HG02759 (cell line): ENCODE measurements at regions not wholly inside any gene's neighbourhood (a gene's known extent, or its start where the extent isn't known, plus 50 kb on each side); places are given as distances from the start of the nearest gene placed in this dataset.

Source experiments
- ATAC-seq: cut with Tn5 transposase; IDR thresholded peaks from one replicate; pipeline ENCODE4 v1.9.1; 2021; ENCODE audit warnings: mild to moderate bottlenecking, moderate library complexity; ENCODE audit not compliant: unreplicated experiment

GRCh38 chr21:16342932-16343331 lies 613.1 kb downstream of the USP25 start:
- no peak for ATAC-seq

DNA sequence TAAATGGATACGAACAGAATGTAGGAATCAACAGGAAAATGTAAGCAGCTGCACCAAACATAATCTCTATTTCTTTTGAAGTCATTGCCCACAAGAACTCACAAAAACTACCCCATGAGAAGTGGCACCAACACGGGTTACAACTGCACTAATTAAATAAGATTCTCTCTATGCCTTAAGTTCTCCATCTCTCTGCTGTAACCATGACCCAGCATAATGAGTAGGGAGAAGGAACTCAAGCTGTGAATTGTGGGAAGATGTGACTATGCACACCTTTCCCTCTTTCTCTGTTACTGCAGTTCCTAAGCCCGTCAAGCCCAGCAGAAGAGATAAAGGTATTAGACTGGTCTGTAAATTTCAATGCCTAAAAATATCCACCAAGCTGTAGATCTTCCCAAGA lies 614.0 kb downstream of the USP25 start:
- no peak for ATAC-seq

DNA sequence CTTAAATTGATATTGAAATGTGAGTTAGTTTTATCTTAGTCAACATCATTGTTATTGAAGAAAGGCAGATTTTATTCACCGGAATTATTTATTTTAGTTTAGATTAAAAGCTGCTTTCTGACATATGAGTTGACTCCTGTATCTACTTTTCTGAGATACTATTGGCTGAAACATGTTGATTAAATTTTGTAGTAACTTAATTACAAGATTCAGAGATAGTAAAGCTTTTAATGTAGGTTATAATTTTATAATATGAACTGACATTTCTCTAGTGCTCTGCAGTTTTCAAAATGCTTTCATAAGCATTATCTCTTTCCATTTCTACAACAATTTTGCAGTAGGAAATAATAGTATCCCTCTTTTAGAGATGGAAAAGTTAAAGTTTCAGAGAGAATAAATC lies 616.0 kb downstream of the USP25 start:
- ATAC-seq = no peak

GRCh38 chr21:16347223-16347622 lies 617.4 kb downstream of the USP25 start:
- no peak for ATAC-seq

- no peak for ATAC-seq
Observed at GRCh38 chr21:16353764-16354163, 624.0 kb downstream of the USP25 start.

DNA sequence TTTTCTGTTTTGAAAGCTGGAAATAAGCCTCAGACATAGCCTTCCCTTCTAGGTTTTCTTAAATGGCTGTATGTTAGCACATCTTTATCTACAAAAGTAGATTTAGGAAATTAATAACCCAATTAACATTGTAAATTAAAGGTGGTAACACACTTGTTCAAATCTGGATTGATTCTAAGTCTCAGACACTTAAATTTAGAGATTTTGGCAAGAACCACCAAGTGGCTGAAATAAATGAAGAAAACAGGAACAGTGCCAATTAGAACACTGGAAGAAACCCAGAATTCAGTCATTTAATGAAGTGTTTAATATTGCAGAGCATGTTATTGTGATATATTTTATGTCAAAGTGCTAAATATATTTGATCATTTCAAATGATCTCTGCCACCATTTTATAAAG lies 628.2 kb downstream of the USP25 start:
- ATAC-seq = no peak

GRCh38 chr21:16358784-16359183 lies 629.0 kb downstream of the USP25 start:
- ATAC-seq = no peak

DNA sequence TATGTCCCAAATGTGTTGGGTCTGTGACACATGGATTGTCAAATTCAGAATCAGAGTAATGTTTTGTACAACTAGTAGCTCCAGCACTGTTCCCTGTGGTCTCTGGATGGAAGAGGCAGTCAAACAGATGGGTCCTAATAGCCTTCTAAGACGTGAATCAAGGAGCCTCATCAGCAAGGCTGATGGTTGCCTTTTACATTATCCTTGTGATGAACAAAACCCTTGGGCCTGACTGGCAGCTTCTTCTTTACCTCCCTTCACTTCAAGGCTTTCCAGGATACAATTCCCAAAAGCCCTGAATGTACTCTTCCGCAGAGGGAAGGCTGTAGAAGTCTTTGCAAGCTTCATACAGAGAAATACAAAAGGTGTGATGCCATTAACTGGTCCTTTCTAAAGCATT lies 633.3 kb downstream of the USP25 start:
- ATAC-seq = no peak

DNA sequence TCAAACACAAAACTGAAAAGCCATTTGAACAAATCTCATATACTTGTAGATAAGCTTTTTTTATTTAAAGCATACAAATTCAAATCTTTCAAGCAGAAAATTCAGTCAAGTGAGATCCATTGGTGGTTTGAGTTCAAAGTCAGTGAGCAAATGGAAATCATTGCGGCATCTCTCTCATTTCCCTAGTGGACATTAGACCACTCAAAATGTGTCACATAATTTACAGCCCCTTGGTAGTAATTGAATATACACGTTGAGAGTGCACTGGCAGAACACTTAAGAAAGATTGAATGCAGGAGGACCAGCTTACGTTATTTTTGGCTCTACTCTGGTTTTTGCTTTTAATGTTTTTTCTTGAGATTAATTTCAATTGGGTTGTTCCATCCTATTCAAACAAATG lies 633.7 kb downstream of the USP25 start:
- ATAC-seq = no peak

DNA sequence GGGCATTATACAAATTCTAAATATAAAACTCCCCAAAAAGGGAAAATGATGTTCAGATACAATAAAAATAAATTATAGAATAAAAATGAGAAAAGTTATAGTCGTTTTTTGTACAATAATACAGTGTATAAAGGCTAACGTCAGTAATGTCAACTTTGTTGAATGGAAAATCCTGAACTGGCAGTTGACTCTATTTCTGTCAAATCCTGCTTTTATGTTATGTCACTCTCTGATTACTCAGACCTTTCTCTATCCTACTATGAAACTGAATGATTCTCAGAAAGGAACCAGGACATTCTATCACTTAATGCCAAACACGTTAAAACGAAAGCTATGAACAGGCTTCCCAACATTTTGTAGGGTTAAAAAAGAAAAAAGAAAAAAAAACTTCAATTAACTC lies 636.4 kb downstream of the USP25 start:
- no peak for ATAC-seq

DNA sequence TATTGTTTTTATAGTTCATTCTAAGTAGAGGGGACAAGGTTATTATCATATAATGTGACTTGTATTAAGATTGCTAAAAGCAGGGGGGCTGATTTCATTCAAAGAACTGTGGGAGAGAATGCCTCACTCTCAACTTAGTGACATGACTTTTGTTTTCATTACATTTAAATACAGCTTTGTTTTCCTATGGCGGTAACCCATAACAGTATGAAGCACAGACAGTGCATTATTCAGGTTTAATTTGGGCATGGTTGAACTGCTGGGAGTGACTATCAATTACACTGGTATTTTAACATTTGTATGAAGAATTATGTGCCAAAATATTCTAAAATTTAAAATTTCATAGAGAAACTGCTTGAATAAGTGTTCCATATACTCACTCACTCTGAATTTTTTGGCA lies 637.3 kb downstream of the USP25 start:
- ATAC-seq = no peak

- no peak for ATAC-seq
Observed at GRCh38 chr21:16370186-16370585, 640.4 kb downstream of the USP25 start.

- no peak for ATAC-seq
Observed at GRCh38 chr21:16372586-16372985, 642.8 kb downstream of the USP25 start.

DNA sequence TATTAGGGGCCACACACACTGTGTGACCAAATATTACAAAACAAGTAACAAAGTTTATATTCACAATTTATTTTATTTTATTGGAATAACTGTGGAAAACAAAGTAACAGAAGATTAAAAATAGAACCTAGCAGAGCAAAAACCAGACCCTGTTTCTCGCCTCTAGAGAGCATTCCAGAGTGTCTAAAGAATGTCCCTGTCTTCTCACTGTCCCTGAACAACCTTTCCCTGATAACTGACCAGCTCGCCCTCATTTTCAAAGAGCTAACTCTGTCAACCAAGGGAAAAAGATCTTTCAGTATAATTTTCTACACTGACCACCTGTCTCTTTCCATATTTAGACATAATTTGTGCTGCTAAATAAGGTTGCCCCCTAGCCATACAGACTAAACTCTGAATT lies 646.9 kb downstream of the USP25 start:
- no peak for ATAC-seq

DNA sequence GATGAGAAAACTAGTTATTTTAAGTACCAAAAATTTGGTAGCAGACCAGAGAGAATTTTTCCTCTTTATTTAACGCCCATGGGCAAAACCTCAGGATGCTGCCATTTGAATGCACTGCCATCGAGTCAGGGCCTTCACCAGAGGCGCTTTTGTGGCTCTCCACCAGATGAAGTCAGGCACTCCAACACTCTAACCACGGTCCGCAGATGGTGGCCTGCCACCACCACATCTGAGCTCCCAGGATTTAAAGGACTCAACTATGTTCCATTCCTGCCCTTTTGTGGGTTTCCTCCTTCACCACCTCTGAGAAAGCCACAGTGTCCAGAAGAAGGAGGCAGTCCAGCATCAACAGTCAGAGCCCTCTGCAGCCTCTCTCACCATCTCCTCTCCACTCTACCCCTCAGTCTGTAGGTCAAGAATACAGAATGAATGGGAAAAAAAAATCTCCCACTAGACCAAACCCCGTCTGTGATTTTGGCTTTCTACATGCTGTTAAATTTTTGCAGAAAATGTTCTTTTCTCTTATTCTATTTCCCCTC lies 647.4 kb downstream of the USP25 start:
- no peak for ATAC-seq

DNA sequence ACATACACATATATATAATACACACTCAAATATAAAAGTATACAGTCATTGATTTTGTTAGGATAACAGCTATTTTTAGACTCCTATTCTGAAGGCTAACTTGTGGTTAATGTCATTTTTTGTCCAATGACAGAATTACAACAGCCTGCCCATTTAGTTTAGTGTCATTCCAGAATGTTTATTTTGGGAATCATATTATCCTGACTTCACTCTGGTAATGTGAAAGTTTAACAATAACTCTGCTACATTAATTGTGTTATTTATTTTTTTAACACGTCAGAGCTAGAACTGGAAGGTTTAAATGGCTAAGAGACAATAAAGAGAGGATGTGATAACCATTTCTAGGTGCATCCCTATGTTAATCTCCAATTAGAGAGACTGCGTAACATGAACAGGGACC lies 648.1 kb downstream of the USP25 start:
- no peak for ATAC-seq

- ATAC-seq = no peak
Observed at GRCh38 chr21:16378525-16378924, 648.7 kb downstream of the USP25 start.

GRCh38 chr21:16388291-16388690 lies 658.5 kb downstream of the USP25 start:
- ATAC-seq = no peak

DNA sequence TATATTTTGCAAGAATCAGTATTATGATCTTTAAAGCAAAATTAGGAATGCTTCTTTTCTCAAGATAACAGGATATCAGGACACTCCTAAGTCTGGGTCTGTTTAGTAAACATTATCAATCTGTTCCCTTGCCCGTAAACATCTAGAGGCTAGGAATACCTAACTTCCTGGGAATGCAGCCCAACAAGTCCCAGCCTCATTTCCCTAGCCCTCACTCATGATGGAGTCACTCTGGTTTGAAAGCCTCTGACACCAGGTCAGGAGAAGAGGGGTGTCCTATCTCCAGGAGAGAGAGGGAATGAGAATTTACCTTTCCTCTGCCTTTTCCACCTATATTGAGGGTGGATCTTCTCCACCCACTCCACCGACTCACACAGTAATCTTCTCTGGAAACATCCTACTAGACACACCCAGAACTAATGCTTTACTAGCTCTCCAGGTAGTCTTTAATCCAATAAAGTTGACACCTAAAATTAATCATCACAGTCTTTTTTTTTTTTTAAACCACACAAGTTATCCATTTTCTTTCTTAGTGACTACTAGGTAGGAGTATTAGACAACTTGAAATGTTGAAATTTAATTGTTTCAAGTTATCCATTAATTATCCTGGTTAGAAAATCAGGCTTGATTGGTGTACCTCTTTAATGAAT lies 659.3 kb downstream of the USP25 start:
- ATAC-seq = no peak

DNA sequence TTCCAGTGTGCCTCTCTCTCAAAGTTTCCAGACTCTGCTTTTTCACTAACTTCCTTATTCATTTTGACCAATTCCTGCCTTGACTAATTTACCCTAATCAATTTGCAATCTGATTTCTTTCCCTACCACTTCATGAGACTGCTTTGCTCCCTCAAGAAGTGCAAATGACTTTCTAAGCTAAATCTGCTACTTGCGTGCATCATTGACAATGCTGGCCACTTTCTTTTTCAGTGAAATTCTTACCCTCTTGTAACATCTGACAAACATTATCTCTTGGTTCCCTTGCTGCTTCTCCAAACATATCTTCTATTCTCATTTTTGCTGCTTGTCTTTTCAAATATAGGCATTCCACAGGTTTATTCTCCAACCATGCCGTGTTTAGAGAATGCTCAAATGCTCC lies 659.9 kb downstream of the USP25 start:
- ATAC-seq = no peak

DNA sequence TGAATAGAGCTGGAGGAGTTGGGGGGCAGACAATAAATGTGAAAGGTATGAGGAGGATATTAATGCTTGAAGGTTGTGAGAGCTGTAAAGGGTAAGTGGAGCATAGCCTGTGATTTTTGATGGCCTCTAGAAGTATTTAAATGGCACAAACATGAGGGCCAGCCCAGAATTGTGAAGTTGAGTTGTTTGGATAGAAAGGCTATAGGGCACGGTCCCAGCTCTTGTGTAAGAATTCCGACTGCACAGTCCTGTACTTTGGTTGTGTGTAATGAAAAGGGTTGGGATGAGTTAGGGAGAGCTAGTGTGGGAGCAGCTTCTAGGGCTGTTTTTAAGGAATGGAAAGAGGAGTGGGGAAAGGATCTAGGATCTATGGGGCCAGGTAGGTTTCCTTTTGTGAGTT lies 665.5 kb downstream of the USP25 start:
- ATAC-seq = no peak

- no peak for ATAC-seq
Observed at GRCh38 chr21:16402752-16403151, 673.0 kb downstream of the USP25 start.

DNA sequence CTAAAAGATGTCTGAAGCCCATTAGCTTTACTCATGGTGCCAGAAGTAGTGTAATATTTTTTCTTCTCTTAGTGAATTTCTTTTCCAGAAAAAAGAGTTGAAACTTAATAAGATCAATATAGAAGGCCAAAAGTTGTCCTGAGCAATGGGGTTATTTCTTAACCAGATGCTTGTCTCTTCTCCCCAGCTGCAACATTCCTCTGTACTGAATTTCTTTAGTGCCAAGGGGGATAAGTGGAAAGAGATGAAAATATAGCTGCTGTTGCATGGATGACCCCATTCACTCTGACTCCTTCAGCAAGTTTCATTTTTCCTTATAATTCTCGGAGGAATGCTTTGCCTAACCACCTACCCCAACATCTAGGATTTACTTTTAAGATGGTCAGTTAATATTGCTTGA lies 675.0 kb downstream of the USP25 start:
- ATAC-seq = no peak
